T47D (cell line): ENCODE measurements at regions not wholly inside any gene's neighbourhood (a gene's known extent, or its start where the extent isn't known, plus 50 kb on each side); places are given as distances from the start of the nearest gene placed in this dataset.
"Not testable (repeated sequence)": the region's sequence is repeated elsewhere in the genome, so short reads cannot be mapped to it uniquely, and the experiment has no call there.

Experiments used
- DNase-seq, 2 experiments: peaks; one replicate each; pipeline versions ENCODE4 v3.0.0 to v3.0.0-alpha.2; 2011 to 2012; ENCODE audit warnings: low read depth in 1 of 2, low spot score in 1 of 2
- JUND ChIP-seq: IDR thresholded peaks from 2 replicates; pipeline ENCODE4 v1.6.1; 2012; ENCODE audit warnings: low read depth
- in situ Hi-C: cut with HindIII; loops from 2 replicates; pipeline ENCODE4 v1.10.0; 2016; ENCODE audit warnings: low sequenced_read_pairs, low pct_unique_long_range_greater_than_20kb

- in situ Hi-C loops, result no loop called here
- no peak for DNase-seq
- TF ChIP-seq JUND, result no peak
Observed at GRCh38 chr3:101131767-101132166, 138.5 kb upstream of the ABI3BP start.

- in situ Hi-C loops, result no loop called here
- no peak for DNase-seq
- TF ChIP-seq JUND, result no peak
Observed at GRCh38 chr3:101128786-101129185, 135.6 kb upstream of the ABI3BP start.

GRCh38 chr3:101128001-101128400 is 134.8 kb upstream of the ABI3BP start:
- no peak for DNase-seq
- in situ Hi-C loops, result no loop called here

GRCh38 chr3:101124125-101124524 is 130.9 kb upstream of the ABI3BP start:
- TF ChIP-seq JUND, result no peak
- in situ Hi-C loops, result no loop called here
- DNase-seq, result no peak

More at GRCh38 chr3:101128001-101128400, 134.8 kb upstream of the ABI3BP start:
- no peak for TF ChIP-seq JUND

GRCh38 chr3:101123081-101123480 is 129.9 kb upstream of the ABI3BP start:
- in situ Hi-C loops, result no loop called here
- no peak for DNase-seq

GRCh38 chr3:101122681-101123080 is 129.5 kb upstream of the ABI3BP start:
- in situ Hi-C loops, result no loop called here
- TF ChIP-seq JUND, result no peak
- DNase-seq, result no peak

More at GRCh38 chr3:101123081-101123480, 129.9 kb upstream of the ABI3BP start:
- TF ChIP-seq JUND, result no peak

GRCh38 chr3:101120039-101120438 is 126.8 kb upstream of the ABI3BP start:
- DNase-seq, result no peak
- in situ Hi-C loops, result no loop called here
- no peak for TF ChIP-seq JUND

GRCh38 chr3:101119535-101119934 is 126.3 kb upstream of the ABI3BP start:
- in situ Hi-C loops, result no loop called here
- no peak for DNase-seq
- TF ChIP-seq JUND, result no peak

GRCh38 chr3:101117980-101118379 is 124.8 kb upstream of the ABI3BP start:
- in situ Hi-C loops, result no loop called here

GRCh38 chr3:101117465-101117864 is 124.2 kb upstream of the ABI3BP start:
- no peak for DNase-seq
- in situ Hi-C loops, result no loop called here
- TF ChIP-seq JUND, result no peak

More at GRCh38 chr3:101117980-101118379, 124.8 kb upstream of the ABI3BP start:
- no peak for DNase-seq
- no peak for TF ChIP-seq JUND

- DNase-seq, in situ Hi-C loops: not testable (repeated sequence)
Observed at GRCh38 chr3:101110295-101110694, 117.1 kb upstream of the ABI3BP start.

GRCh38 chr3:101104321-101104720 is 111.1 kb upstream of the ABI3BP start:
- DNase-seq, result no peak
- TF ChIP-seq JUND, result no peak
- in situ Hi-C loops, result no loop called here

- TF ChIP-seq JUND, result no peak
- DNase-seq, result no peak
- in situ Hi-C loops, result no loop called here
Observed at GRCh38 chr3:101102678-101103296, 109.6 kb upstream of the ABI3BP start.
